Hematopoietic multipotent progenitor cell treated with erythropoietin and hydrocortisone succinate and interleukin-3 and kit ligand, for 15 days (in vitro differentiated cells): ENCODE measurements at regions not wholly inside any gene's neighbourhood (a gene's known extent, or its start where the extent isn't known, plus 50 kb on each side); places are given as distances from the start of the nearest gene placed in this dataset.
A peak's percentile ranks its signal among the peaks of the same experiment; 100 is the strongest.

Source experiments
- DNase-seq: peaks from one replicate; pipeline ENCODE4 v3.0.0-alpha.2; 2015; ENCODE audit warnings: low spot score

GRCh38 chr5:93884254-93884653 is 142.9 kb upstream of the POU5F2 start:
- no peak for DNase-seq

GRCh38 chr5:93883459-93883858 is 142.1 kb upstream of the POU5F2 start:
- DNase-seq: no peak

DNA sequence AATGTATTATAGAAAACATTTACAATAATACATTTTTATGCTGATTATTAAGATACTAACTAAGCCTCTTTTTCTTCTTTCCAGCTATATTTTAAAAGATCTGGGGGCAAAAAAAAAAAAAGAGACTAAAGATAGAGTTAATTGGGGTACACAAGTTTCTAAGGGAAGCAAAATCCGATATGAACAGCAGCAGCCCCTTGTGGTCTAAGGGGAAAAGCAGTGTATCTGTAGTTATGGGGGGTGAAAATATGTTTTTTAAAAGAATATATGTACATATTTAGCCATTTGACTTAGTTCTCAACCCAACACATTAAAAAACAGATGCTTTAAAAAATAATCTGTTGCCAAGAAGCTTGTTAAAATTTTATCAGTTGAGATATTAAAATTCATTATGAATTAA is 134.3 kb upstream of the POU5F2 start:
- DNase-seq: no peak

DNA sequence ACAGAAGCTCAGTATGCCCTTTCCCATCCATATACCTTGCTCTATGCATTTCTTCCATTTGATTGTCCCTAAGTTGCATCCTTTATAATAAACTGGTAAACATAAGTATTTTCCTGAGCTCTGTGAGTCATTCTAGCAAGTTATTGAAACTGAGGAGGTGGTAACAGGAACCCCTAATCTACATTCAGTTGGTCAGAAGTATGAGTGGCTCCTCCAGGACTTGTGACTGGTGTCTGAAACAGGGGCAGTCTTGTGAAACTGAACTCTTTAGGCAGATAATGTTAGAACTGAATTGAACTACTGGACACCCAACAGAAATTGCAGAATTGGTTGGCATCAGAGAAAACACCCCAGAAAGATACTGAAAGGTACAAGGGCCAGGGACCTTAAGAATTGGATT is 133.1 kb upstream of the POU5F2 start:
- DNase-seq: no peak

- DNase-seq: no peak
These were observed 132.7 kb upstream of the POU5F2 start for GRCh38 chr5:93874080-93874479.

DNA sequence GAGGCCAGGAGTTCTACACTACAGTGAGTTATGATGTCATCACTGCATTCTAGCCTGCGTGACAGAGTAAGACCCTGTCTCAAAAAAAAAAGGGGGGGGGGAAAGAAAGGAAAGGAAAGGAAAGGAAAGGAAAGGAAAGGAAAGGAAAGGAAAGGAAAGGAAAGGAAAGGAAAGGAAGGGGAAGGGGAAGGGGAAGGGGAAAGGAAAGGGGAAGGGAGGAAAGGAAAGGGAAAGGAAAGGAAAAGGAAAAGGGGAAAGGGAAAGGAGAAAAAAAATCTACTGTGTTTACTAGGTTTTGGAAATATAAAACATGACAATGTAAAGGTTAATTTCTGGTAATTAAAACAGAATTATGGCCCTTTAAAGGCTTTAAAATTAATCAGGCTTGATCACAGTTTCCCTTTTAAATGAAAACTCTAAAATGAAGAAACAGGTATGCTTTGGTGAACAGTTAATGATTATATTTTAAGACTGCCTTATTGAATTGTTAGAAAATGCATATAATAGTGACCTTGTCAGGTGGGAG is 131.9 kb upstream of the POU5F2 start:
- no peak for DNase-seq

DNA sequence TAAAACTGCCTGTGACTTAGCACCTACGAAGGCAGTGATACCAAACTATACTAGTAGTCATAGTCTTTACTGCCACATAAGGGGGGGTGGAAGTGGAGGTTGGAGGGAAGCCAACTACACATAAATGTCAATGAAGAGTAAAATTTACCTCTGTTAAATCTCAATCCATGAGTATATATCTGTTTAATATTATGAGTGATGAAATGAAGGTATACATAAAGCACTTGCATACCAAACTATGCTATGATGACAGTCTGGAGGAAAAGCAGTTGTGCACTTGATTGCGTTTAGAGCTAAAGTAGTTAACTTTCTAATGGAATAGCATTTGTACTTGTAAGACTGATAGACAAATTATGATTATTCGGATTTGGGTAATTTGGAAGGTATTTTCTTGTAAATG is 129.2 kb upstream of the POU5F2 start:
- no peak for DNase-seq

DNA sequence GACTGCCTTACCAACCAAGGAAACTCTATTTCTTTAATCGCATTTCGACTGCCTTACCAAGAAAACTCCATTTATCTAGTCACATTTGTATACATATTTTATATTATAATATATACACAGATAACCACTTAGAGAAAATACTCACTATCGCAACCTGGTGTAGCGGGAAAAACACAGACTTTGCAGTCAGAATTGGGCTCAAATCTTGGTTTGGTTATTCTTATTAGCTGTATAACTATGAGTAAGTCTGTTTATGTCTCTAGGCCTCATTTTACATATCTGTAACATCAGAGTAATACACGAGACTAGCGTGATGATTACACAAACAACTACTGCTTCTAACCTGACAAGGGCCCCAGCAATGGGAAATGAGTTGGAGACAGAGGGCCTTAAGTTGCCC is 127.5 kb upstream of the POU5F2 start:
- DNase-seq: no peak

GRCh38 chr5:93850311-93850710 is 108.9 kb upstream of the POU5F2 start:
- no peak for DNase-seq

DNA sequence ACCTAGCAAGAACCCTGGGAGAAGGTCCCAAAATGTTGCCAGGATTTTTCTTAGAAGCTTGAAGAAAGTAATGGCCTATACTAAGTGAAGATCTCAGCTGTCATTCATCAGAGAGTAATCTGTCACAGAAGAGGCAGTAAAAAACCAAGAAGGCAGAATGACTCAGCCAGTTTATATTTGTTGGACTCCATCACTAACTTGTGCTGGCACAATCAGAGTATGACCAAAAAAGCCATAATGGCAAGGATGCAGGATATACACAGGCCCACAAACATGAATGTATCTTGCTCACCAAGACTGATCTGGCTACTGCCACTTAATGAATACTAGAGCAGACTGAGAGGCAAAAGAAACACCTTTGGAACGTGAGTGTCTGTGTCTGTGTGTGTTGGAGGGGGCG is 104.0 kb upstream of the POU5F2 start:
- no peak for DNase-seq

GRCh38 chr5:93831449-93831848 is 90.0 kb upstream of the POU5F2 start:
- no peak for DNase-seq

- DNase-seq: no peak
These were observed 89.5 kb upstream of the POU5F2 start for GRCh38 chr5:93830893-93831292.

- no peak for DNase-seq
These were observed 87.9 kb upstream of the POU5F2 start for GRCh38 chr5:93829346-93829745.

- DNase-seq: no peak
These were observed 80.6 kb upstream of the POU5F2 start for GRCh38 chr5:93821891-93822415.

- DNase-seq: no peak
These were observed 78.3 kb upstream of the POU5F2 start for GRCh38 chr5:93819668-93820067.

- DNase-seq: no peak
These were observed 69.4 kb upstream of the POU5F2 start for GRCh38 chr5:93810780-93811179.

GRCh38 chr5:93809430-93809829 is 68.0 kb upstream of the POU5F2 start:
- no peak for DNase-seq

- no peak for DNase-seq
These were observed 66.4 kb upstream of the POU5F2 start for GRCh38 chr5:93807846-93808245.

DNA sequence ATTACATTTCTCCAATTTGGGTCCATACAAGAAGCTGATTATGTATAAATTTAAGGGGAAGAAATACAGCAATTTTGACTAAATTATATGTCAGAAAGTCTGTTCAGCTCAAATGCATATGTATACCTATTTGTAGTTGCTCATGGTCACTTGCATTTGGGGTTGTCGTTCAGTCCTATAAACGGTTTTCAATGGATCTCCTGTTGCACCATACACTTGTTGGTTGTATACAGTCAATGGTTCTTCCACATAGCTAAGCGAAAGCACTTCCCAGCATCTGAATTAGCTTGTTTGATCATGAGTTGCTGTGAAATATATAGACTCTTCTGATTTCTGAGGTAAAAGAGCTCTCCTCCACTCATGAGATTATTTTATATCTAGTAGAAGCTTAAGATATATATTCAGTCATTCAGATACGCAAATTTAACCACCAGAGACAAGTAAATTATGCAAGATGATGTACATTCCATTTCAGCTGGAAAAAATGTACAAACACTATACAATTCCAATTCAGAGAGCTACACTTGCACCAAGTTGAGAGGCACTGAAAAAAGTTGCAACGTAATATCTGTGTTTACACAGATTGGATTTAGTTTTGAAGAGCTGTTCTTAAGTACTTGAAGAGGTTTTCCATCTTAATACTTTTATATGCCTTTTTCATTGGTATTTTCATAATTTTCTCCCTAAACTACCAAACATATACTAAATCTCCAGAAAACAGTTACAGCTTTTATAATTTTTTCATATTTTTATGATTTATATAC is 64.4 kb upstream of the POU5F2 start:
- no peak for DNase-seq

- DNase-seq: peak; percentile 65
These were observed 59.8 kb upstream of the POU5F2 start for GRCh38 chr5:93800988-93801811.

DNA sequence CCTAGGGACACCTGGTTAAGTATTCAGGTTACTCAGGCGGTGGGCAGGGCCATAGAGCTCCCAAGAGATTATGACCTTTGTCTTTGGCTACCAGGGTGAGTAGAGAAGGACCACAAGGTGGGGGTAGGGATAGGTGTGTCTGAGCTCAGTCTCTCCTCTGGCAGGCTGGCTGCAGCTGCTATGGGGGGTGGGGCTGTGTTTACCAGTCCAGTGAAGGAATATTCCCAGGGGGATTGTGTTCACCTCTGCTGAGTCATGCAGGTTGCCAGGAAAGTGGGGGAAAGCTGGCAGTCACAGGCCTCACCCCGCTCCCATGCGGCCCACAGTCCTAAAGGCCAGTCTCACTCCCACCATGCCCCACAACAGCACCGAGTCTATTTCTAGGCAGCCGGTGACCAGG is 53.6 kb upstream of the POU5F2 start:
- DNase-seq: no peak

DNA sequence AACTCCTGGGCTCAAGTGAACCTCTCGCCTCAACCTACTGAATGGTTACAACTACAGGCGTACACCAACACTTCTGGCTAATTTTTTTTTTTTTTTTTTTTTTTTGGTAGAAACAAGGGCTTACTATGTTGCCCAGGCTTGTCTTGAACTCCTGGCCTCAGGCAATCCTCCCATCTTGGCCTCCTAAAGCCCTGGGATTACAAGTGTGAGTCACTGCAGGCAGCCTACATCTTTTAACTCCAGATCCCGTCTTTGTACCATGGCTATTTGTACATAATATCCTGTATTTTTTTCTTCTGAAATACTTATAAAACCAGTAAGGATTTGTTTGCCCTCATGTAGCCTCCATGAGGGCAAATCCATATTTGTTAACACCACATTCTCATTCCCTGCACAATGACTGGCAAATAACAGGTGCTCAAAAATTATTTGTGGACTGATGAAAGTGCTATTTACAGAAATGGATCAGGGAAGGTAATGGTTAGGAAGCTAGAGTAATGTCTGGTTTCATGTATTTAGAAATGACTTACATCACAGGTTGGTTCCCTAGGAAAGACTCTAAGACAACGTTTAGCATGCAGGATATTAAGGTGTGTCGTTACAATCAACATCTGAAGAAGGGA is 51.9 kb upstream of the POU5F2 start:
- no peak for DNase-seq
